Activated CD8-positive, alpha-beta memory T cell treated with anti-CD3 and anti-CD28 coated beads, Interleukin-2, amount 10 ng/mL, durations not matched to agents 7 days and 5 days (primary cell): ENCODE measurements at regions not wholly inside any gene's neighbourhood (a gene's known extent, or its start where the extent isn't known, plus 50 kb on each side); places are given as distances from the start of the nearest gene placed in this dataset.

ENCODE experiments used
- ATAC-seq: fragments of 150-1000 bp; cut with Tn5 transposase; one replicate; pipeline ENCODE4 v1.10.0; 2021; ENCODE audit warnings: moderate library complexity
- CTCF ChIA-PET: fragments of 350-600 bp; sonication (Branson Sonifier 250); formaldehyde crosslinking; loops from one replicate; lab custom pipeline; 2021; ENCODE audit warnings: antibody characterized with exemption; lab: Charles Lee
- DNase-seq: peaks from one replicate; pipeline ENCODE4 v3.0.0-alpha.2; 2020
- H3K27ac Mint-ChIP-seq: one replicate; pipeline ENCODE4 v1.8.0; 2021; ENCODE audit warnings: mild to moderate bottlenecking, mixed read lengths
- H3K27me3 Mint-ChIP-seq: one replicate; pipeline ENCODE4 v1.8.0; 2021; ENCODE audit warnings: mixed read lengths
- H3K36me3 Mint-ChIP-seq: one replicate; pipeline ENCODE4 v1.8.0; 2021; ENCODE audit warnings: mild to moderate bottlenecking, mixed read lengths
- H3K4me1 Mint-ChIP-seq: one replicate; pipeline ENCODE4 v1.8.0; 2021; ENCODE audit warnings: mixed read lengths
- H3K4me3 Mint-ChIP-seq: one replicate; pipeline ENCODE4 v1.8.0; 2021; ENCODE audit warnings: mild to moderate bottlenecking, moderate library complexity, mixed read lengths
- H3K9me3 Mint-ChIP-seq: one replicate; pipeline ENCODE4 v1.8.0; 2022; ENCODE audit warnings: low read depth, mixed read lengths

GRCh38 chr13:76756451-76756850, 129.8 kb downstream of the KCTD12 start:
- CTCF ChIA-PET: interaction anchor here (1.2 kb wide), 1 partner anchor 227 kb away, joined by 3 read pairs; no protein-coding TSS in a partner anchor
- H3K4me3 Mint-ChIP-seq: no peak overlapping the region
- H3K4me1 Mint-ChIP-seq: no peaks in the 10 kb centered on the region
- H3K9me3 Mint-ChIP-seq: no peaks in the 10 kb centered on the region
- H3K27ac Mint-ChIP-seq: no peak overlapping the region
- no peak for ATAC-seq
- no peaks in the 10 kb centered on the region for H3K36me3 Mint-ChIP-seq
- no peak for DNase-seq
- peaks cover 3% of the 10 kb centered on the region for H3K27me3 Mint-ChIP-seq

GRCh38 chr13:76754414-76754813, 131.8 kb downstream of the KCTD12 start:
- H3K4me1 Mint-ChIP-seq: no peaks in the 10 kb centered on the region
- CTCF ChIA-PET: no interaction called here
- no peaks in the 10 kb centered on the region for H3K36me3 Mint-ChIP-seq
- no peak overlapping the region for H3K4me3 Mint-ChIP-seq
- peaks cover 3% of the 10 kb centered on the region for H3K27me3 Mint-ChIP-seq
- no peak overlapping the region for H3K27ac Mint-ChIP-seq
- DNase-seq (no peak), ATAC-seq (no peak)
- no peaks in the 10 kb centered on the region for H3K9me3 Mint-ChIP-seq

GRCh38 chr13:76751278-76751677, 134.9 kb downstream of the KCTD12 start:
- Mint-ChIP-seq H3K9me3 (no peaks in the 10 kb centered on the region), H3K36me3 (no peaks in the 10 kb centered on the region), H3K27ac (no peak overlapping the region), H3K4me3 (no peak overlapping the region), H3K4me1 (no peaks in the 10 kb centered on the region), H3K27me3 (peaks cover 7% of the 10 kb centered on the region)
- CTCF ChIA-PET: no interaction called here
- no peak for DNase-seq
- ATAC-seq: no peak

- no peak overlapping the region for H3K4me3 Mint-ChIP-seq
- no peak overlapping the region for H3K27ac Mint-ChIP-seq
- DNase-seq (no peak), ATAC-seq (no peak)
- CTCF ChIA-PET: no interaction called here
- peaks cover 10% of the 10 kb centered on the region for H3K27me3 Mint-ChIP-seq
- peaks cover 9% of the 10 kb centered on the region for H3K4me1 Mint-ChIP-seq
- no peaks in the 10 kb centered on the region for H3K9me3 Mint-ChIP-seq
- H3K36me3 Mint-ChIP-seq: no peaks in the 10 kb centered on the region
Observed at GRCh38 chr13:76750126-76750525, 136.1 kb downstream of the KCTD12 start.

GRCh38 chr13:76745261-76746200, 140.7 kb downstream of the KCTD12 start:
- peaks cover 16% of the 10 kb centered on the region for H3K27me3 Mint-ChIP-seq
- H3K27ac Mint-ChIP-seq: no peak overlapping the region
- CTCF ChIA-PET: no interaction called here
- ATAC-seq (no peak), DNase-seq (no peak)
- H3K9me3 Mint-ChIP-seq: no peaks in the 10 kb centered on the region
- H3K4me1 Mint-ChIP-seq: peaks cover 9% of the 10 kb centered on the region
- no peak overlapping the region for H3K4me3 Mint-ChIP-seq
- H3K36me3 Mint-ChIP-seq: no peaks in the 10 kb centered on the region

GRCh38 chr13:76741624-76742023, 144.6 kb downstream of the KCTD12 start:
- H3K27ac Mint-ChIP-seq: no peak overlapping the region

GRCh38 chr13:76741046-76741445, 145.2 kb downstream of the KCTD12 start:
- Mint-ChIP-seq H3K27ac (no peak overlapping the region), H3K36me3 (no peaks in the 10 kb centered on the region), H3K4me3 (no peak overlapping the region), H3K9me3 (no peaks in the 10 kb centered on the region), H3K4me1 (peaks cover 9% of the 10 kb centered on the region), H3K27me3 (peaks cover 14% of the 10 kb centered on the region)
- ATAC-seq (no peak), DNase-seq (no peak)
- CTCF ChIA-PET: no interaction called here

More at GRCh38 chr13:76741624-76742023, 144.6 kb downstream of the KCTD12 start:
- CTCF ChIA-PET: no interaction called here
- no peak overlapping the region for H3K4me3 Mint-ChIP-seq
- peaks cover 14% of the 10 kb centered on the region for H3K27me3 Mint-ChIP-seq
- H3K9me3 Mint-ChIP-seq: no peaks in the 10 kb centered on the region
- no peaks in the 10 kb centered on the region for H3K36me3 Mint-ChIP-seq
- H3K4me1 Mint-ChIP-seq: peaks cover 9% of the 10 kb centered on the region
- DNase-seq (no peak), ATAC-seq (no peak)

- Mint-ChIP-seq H3K4me1 (peaks cover 1% of the 10 kb centered on the region), H3K4me3 (no peak overlapping the region), H3K27me3 (peaks cover 7% of the 10 kb centered on the region), H3K27ac (no peak overlapping the region), H3K9me3 (no peaks in the 10 kb centered on the region), H3K36me3 (no peaks in the 10 kb centered on the region)
- CTCF ChIA-PET: no interaction called here
- ATAC-seq (no peak), DNase-seq (no peak)
Observed at GRCh38 chr13:76738616-76739015, 147.6 kb downstream of the KCTD12 start.

- DNase-seq (no peak), ATAC-seq (no peak)
- peaks cover 1% of the 10 kb centered on the region for H3K4me1 Mint-ChIP-seq
- no peaks in the 10 kb centered on the region for H3K36me3 Mint-ChIP-seq
- H3K27me3 Mint-ChIP-seq: peaks cover 9% of the 10 kb centered on the region
- H3K27ac Mint-ChIP-seq: no peak overlapping the region
- no peaks in the 10 kb centered on the region for H3K9me3 Mint-ChIP-seq
- CTCF ChIA-PET: interaction anchor here (0.7 kb wide), 1 partner anchor 243 kb away, joined by 3 read pairs; no protein-coding TSS in a partner anchor
- no peak overlapping the region for H3K4me3 Mint-ChIP-seq
Observed at GRCh38 chr13:76737526-76737925, 148.7 kb downstream of the KCTD12 start.

- Mint-ChIP-seq H3K4me3 (no peak overlapping the region), H3K36me3 (no peaks in the 10 kb centered on the region), H3K27ac (no peak overlapping the region), H3K9me3 (no peaks in the 10 kb centered on the region), H3K27me3 (peaks cover 5% of the 10 kb centered on the region), H3K4me1 (peaks cover 1% of the 10 kb centered on the region)
- no peak for ATAC-seq
- no peak for DNase-seq
- CTCF ChIA-PET: no interaction called here
Observed at GRCh38 chr13:76735641-76736040, 150.6 kb downstream of the KCTD12 start.

GRCh38 chr13:76733671-76734070, 152.5 kb downstream of the KCTD12 start:
- CTCF ChIA-PET: interaction anchor here (1.1 kb wide), 1 partner anchor 39 kb away, joined by 4 read pairs; no protein-coding TSS in a partner anchor
- H3K4me1 Mint-ChIP-seq: peaks cover 1% of the 10 kb centered on the region
- no peaks in the 10 kb centered on the region for H3K9me3 Mint-ChIP-seq
- no peak for DNase-seq
- no peak overlapping the region for H3K27ac Mint-ChIP-seq
- peaks cover 5% of the 10 kb centered on the region for H3K27me3 Mint-ChIP-seq
- no peak for ATAC-seq
- H3K36me3 Mint-ChIP-seq: no peaks in the 10 kb centered on the region
- no peak overlapping the region for H3K4me3 Mint-ChIP-seq

GRCh38 chr13:76732367-76732766, 153.8 kb downstream of the KCTD12 start:
- Mint-ChIP-seq H3K4me1 (peaks cover 1% of the 10 kb centered on the region), H3K27me3 (peaks cover 3% of the 10 kb centered on the region), H3K27ac (no peak overlapping the region), H3K4me3 (no peak overlapping the region), H3K36me3 (no peaks in the 10 kb centered on the region), H3K9me3 (no peaks in the 10 kb centered on the region)
- DNase-seq (no peak), ATAC-seq (no peak)
- CTCF ChIA-PET: no interaction called here

GRCh38 chr13:76730220-76730619, 156.0 kb downstream of the KCTD12 start:
- H3K9me3 Mint-ChIP-seq: no peaks in the 10 kb centered on the region
- DNase-seq (no peak), ATAC-seq (no peak)
- H3K4me1 Mint-ChIP-seq: no peaks in the 10 kb centered on the region
- no peaks in the 10 kb centered on the region for H3K36me3 Mint-ChIP-seq
- peaks cover 2% of the 10 kb centered on the region for H3K27me3 Mint-ChIP-seq
- no peak overlapping the region for H3K4me3 Mint-ChIP-seq
- CTCF ChIA-PET: interaction anchor here (1.2 kb wide), 1 partner anchor 11 kb away, joined by 3 read pairs; no protein-coding TSS in a partner anchor
- H3K27ac Mint-ChIP-seq: no peak overlapping the region

- Mint-ChIP-seq H3K9me3 (no peaks in the 10 kb centered on the region), H3K27ac (no peak overlapping the region), H3K36me3 (no peaks in the 10 kb centered on the region), H3K27me3 (peaks cover 2% of the 10 kb centered on the region), H3K4me3 (no peak overlapping the region), H3K4me1 (no peaks in the 10 kb centered on the region)
- CTCF ChIA-PET: interaction anchor here (1.2 kb wide), 1 partner anchor 10 kb away, joined by 3 read pairs; no protein-coding TSS in a partner anchor
- no peak for DNase-seq
- no peak for ATAC-seq
Observed at GRCh38 chr13:76729691-76730090, 156.5 kb downstream of the KCTD12 start.
